GM23338 (cell line): ENCODE measurements at regions not wholly inside any gene's neighbourhood (a gene's known extent, or its start where the extent isn't known, plus 50 kb on each side); places are given as distances from the start of the nearest gene placed in this dataset.

Experiments used
- ATAC-seq: fragments of 200-7000 bp; cut with Tn5 transposase; 3 replicates; pipeline ENCODE4 v1.9.1; 2020
- DNase-seq: peaks from one replicate; pipeline ENCODE4 v3.0.0-alpha.2; 2015; ENCODE audit warnings: low spot score
- H2AFZ ChIP-seq: fragments of 200-600 bp; sonication (generic); 2 replicates; pipeline ENCODE4 v1.8.0; 2016; ENCODE audit warnings: antibody characterized with exemption, mild to moderate bottlenecking, moderate library complexity
- H3F3A ChIP-seq: fragments of 200-600 bp; sonication (generic); replicated peaks from 2 replicates; pipeline ENCODE4 v1.8.0; 2017; ENCODE audit warnings: antibody characterized with exemption, mixed run types, low read depth
- H3K27ac ChIP-seq: fragments of 200-600 bp; sonication (generic); 2 replicates; pipeline ENCODE4 v1.6.1; 2016; ENCODE audit warnings: low read depth
- H3K27me3 ChIP-seq: fragments of 200-600 bp; sonication (generic); 2 replicates; pipeline ENCODE4 v1.8.0; 2016; ENCODE audit warnings: mild to moderate bottlenecking, mixed run types, moderate library complexity; ENCODE audit not compliant: insufficient read depth
- H3K36me3 ChIP-seq: fragments of 200-600 bp; sonication (generic); 2 replicates; pipeline ENCODE4 v1.8.0; 2016; ENCODE audit warnings: mild to moderate bottlenecking; ENCODE audit not compliant: insufficient read depth
- H3K4me1 ChIP-seq: fragments of 200-600 bp; sonication (generic); 2 replicates; pipeline ENCODE4 v1.8.0; 2016; ENCODE audit warnings: mild to moderate bottlenecking, moderate library complexity; ENCODE audit not compliant: insufficient read depth
- H3K4me2 ChIP-seq: fragments of 200-600 bp; sonication (generic); 2 replicates; pipeline ENCODE4 v1.7.1; 2017; ENCODE audit warnings: mixed run types
- H3K4me3 ChIP-seq: fragments of 200-600 bp; sonication (generic); 2 replicates; pipeline ENCODE4 v1.6.1; 2016; ENCODE audit warnings: mixed run types
- H3K79me2 ChIP-seq: fragments of 200-600 bp; sonication (generic); replicated peaks from 2 replicates; pipeline ENCODE4 v1.8.0; 2017; ENCODE audit warnings: mild to moderate bottlenecking; ENCODE audit not compliant: insufficient read depth
- H3K9me2 ChIP-seq: fragments of 200-600 bp; sonication (generic); 2 replicates; pipeline ENCODE4 v1.8.0; 2017; ENCODE audit not compliant: insufficient read depth
- H4K20me1 ChIP-seq: fragments of 200-600 bp; sonication (generic); replicated peaks from 2 replicates; pipeline ENCODE4 v1.8.0; 2017; ENCODE audit warnings: mild to moderate bottlenecking; ENCODE audit not compliant: insufficient read depth
- H3K27ac Mint-ChIP-seq: 2 replicates; pipeline ENCODE4 v1.8.0; 2020; ENCODE audit warnings: inconsistent platforms, mild to moderate bottlenecking, moderate library complexity, mixed read lengths
- H3K27me3 Mint-ChIP-seq: 3 replicates; pipeline ENCODE4 v1.8.0; 2022; ENCODE audit warnings: low read depth, mild to moderate bottlenecking, moderate library complexity, mixed read lengths, inconsistent platforms; ENCODE audit not compliant: insufficient read depth, poor library complexity
- H3K36me3 Mint-ChIP-seq: 3 replicates; pipeline ENCODE4 v1.8.0; 2021; ENCODE audit warnings: low read depth, mild to moderate bottlenecking, inconsistent platforms, moderate library complexity, mixed read lengths
- H3K4me1 Mint-ChIP-seq: 3 replicates; pipeline ENCODE4 v1.8.0; 2020; ENCODE audit warnings: mild to moderate bottlenecking, inconsistent platforms, mixed read lengths
- H3K4me3 Mint-ChIP-seq: 3 replicates; pipeline ENCODE4 v1.8.0; 2021; ENCODE audit warnings: moderate library complexity, mild to moderate bottlenecking, inconsistent platforms, mixed read lengths
- H3K9me3 Mint-ChIP-seq: 3 replicates; pipeline ENCODE4 v1.8.0; 2020; ENCODE audit warnings: moderate library complexity, mild to moderate bottlenecking, inconsistent platforms, mixed read lengths
- CREB1 ChIP-seq: fragments of 250-450 bp; sonication (Bioruptor Pico); IDR thresholded peaks from 2 replicates; pipeline ENCODE4 v1.5.0; 2020; ENCODE audit warnings: low read depth, mild to moderate bottlenecking, moderate library complexity
- CTCF ChIP-seq, 2 experiments: fragments of 200-600 bp in 1 of 2; sonication (generic) in 1 of 2; conservative IDR thresholded peaks; 2 replicates each; pipeline versions ENCODE4 v1.5.1 to v1.6.1; 2016 to 2017; ENCODE audit warnings: antibody characterized with exemption in 2 of 2, low read depth in 2 of 2, mild to moderate bottlenecking in 2 of 2, moderate library complexity in 1 of 2
- ETS1 ChIP-seq: IDR thresholded peaks from 2 replicates; pipeline ENCODE4 v1.6.1; 2016; ENCODE audit warnings: antibody characterized with exemption
- EZH2 ChIP-seq: fragments of 200-600 bp; sonication (generic); IDR thresholded peaks from one replicate; pipeline ENCODE4 v1.8.0; 2017; ENCODE audit warnings: antibody characterized with exemption, mild to moderate bottlenecking, low read depth; ENCODE audit not compliant: unreplicated experiment
- EZH2phosphoT487 ChIP-seq: fragments of 200-600 bp; sonication (generic); IDR thresholded peaks from one replicate; pipeline ENCODE4 v1.8.1; 2018; ENCODE audit warnings: antibody characterized with exemption; ENCODE audit not compliant: unreplicated experiment
- JUNB ChIP-seq: IDR thresholded peaks from one replicate; pipeline ENCODE4 v1.6.1; 2016; ENCODE audit warnings: antibody characterized with exemption; ENCODE audit not compliant: unreplicated experiment
- NANOG ChIP-seq: IDR thresholded peaks from 2 replicates; pipeline ENCODE4 v1.6.1; 2016; ENCODE audit warnings: antibody characterized with exemption, borderline replicate concordance
- POLR2AphosphoS5 ChIP-seq: IDR thresholded peaks from 2 replicates; pipeline ENCODE4 v1.6.1; 2016; ENCODE audit warnings: antibody characterized with exemption, low read depth
- REST ChIP-seq: IDR thresholded peaks from one replicate; pipeline ENCODE4 v1.6.1; 2018; ENCODE audit warnings: antibody characterized with exemption; ENCODE audit not compliant: unreplicated experiment
- STAT1 ChIP-seq: IDR thresholded peaks from one replicate; pipeline ENCODE4 v1.6.1; 2016; ENCODE audit warnings: antibody characterized with exemption; ENCODE audit not compliant: unreplicated experiment
- ZNF114 ChIP-seq: fragments of 250-450 bp; sonication (Bioruptor Pico); IDR thresholded peaks from 2 replicates; pipeline ENCODE4 v1.5.0; 2020; ENCODE audit warnings: mild to moderate bottlenecking, moderate library complexity
- ZNF331 ChIP-seq: fragments of 250-450 bp; sonication (Bioruptor Pico); IDR thresholded peaks from 2 replicates; pipeline ENCODE4 v1.5.0; 2020; ENCODE audit warnings: low read depth, mild to moderate bottlenecking, moderate library complexity
- ZNF462 ChIP-seq: fragments of 250-450 bp; sonication (Bioruptor Pico); IDR thresholded peaks from 2 replicates; pipeline ENCODE4 v1.5.0; 2020; ENCODE audit warnings: mild to moderate bottlenecking, moderate library complexity

GRCh38 chr5:166281433-166281832, 2010.0 kb upstream of the WWC1 start:
- Histone ChIP-seq H3K4me3 (no peak overlapping the region), H3K27ac (no peak overlapping the region), H3K4me1 (no peaks in the 10 kb centered on the region), H3K9me2 (no peaks in the 10 kb centered on the region; the same call in 1 of the 2 replicates), H2AFZ (no peak overlapping the region), H3K4me2 (no peak overlapping the region), H4K20me1 (no peaks in the 10 kb centered on the region), H3K79me2 (no peaks in the 10 kb centered on the region), H3F3A (no peaks in the 10 kb centered on the region), H3K36me3 (no peaks in the 10 kb centered on the region), H3K27me3 (no peaks in the 10 kb centered on the region)
- Mint-ChIP-seq H3K4me1 (0 out of 3 replicates have a peak, but pooled peaks cover 2% of the 10 kb centered on the region), H3K9me3 (peaks cover 2% of the 10 kb centered on the region; the same call in 1 of the 3 replicates), H3K27me3 (no peaks in the 10 kb centered on the region), H3K27ac (no peak overlapping the region), H3K4me3 (no peak overlapping the region), H3K36me3 (no peaks in the 10 kb centered on the region)
- no peak for TF ChIP-seq ETS1
- TF ChIP-seq NANOG: no peak
- TF ChIP-seq REST: no peak
- no peak for TF ChIP-seq CTCF (conservative IDR thresholded peaks at IDR 0.05; ENCODE audit: low read depth in 2 of 2)
- TF ChIP-seq ZNF114 (CRISPR knock-in tag): no peak
- TF ChIP-seq CREB1 (CRISPR knock-in tag): no peak
- TF ChIP-seq EZH2phosphoT487: no peak
- TF ChIP-seq POLR2AphosphoS5: no peak
- TF ChIP-seq ZNF331 (CRISPR knock-in tag): no peak
- no peak for TF ChIP-seq ZNF462 (CRISPR knock-in tag)
- no peak for TF ChIP-seq EZH2
- TF ChIP-seq STAT1: no peak
- no peak for TF ChIP-seq JUNB
- DNase-seq (no peak), ATAC-seq (no peak)
